WERI-Rb-1 (cell line): ENCODE measurements at regions not wholly inside any gene's neighbourhood (a gene's known extent, or its start where the extent isn't known, plus 50 kb on each side); places are given as distances from the start of the nearest gene placed in this dataset.

Source experiments
- DNase-seq: peaks from one replicate; pipeline ENCODE4 v3.0.0-alpha.2; 2020
- H3K27ac ChIP-seq: fragments of 250-450 bp; sonication (Bioruptor Pico); 2 replicates; pipeline ENCODE4 v1.5.1; 2020; ENCODE audit warnings: mild to moderate bottlenecking, moderate library complexity
- H3K27me3 ChIP-seq: fragments of 250-450 bp; sonication (Bioruptor Pico); 2 replicates; pipeline ENCODE4 v1.5.1; 2021; ENCODE audit warnings: mild to moderate bottlenecking, low read depth, moderate library complexity; ENCODE audit not compliant: insufficient read depth, severe bottlenecking
- H3K36me3 ChIP-seq: fragments of 250-450 bp; sonication (Bioruptor Pico); 2 replicates; pipeline ENCODE4 v1.5.1; 2020; ENCODE audit warnings: mild to moderate bottlenecking, moderate library complexity
- H3K4me3 ChIP-seq: 2 replicates; pipeline ENCODE4 v1.5.1; 2011; ENCODE audit warnings: low read depth, mild to moderate bottlenecking, control low read depth, low read length
- H3K9me3 ChIP-seq: fragments of 250-450 bp; sonication (Bioruptor Pico); 2 replicates; pipeline ENCODE4 v1.5.1; 2021; ENCODE audit warnings: mild to moderate bottlenecking, moderate library complexity; ENCODE audit not compliant: severe bottlenecking
- CTCF ChIP-seq: IDR thresholded peaks from 2 replicates; pipeline ENCODE4 v1.5.1; 2011; ENCODE audit warnings: low read depth, mild to moderate bottlenecking, control low read depth, inconsistent platforms, low read length

GRCh38 chr1:88433556-88433955, 250.5 kb upstream of the PKN2 start:
- TF ChIP-seq CTCF = no peak
- H3K27me3 ChIP-seq = no peaks in the 10 kb centered on the region
- no peak for DNase-seq
- H3K4me3 ChIP-seq = no peak overlapping the region
- no peaks in the 10 kb centered on the region for H3K36me3 ChIP-seq
- H3K9me3 ChIP-seq = no peaks in the 10 kb centered on the region
- no peak overlapping the region for H3K27ac ChIP-seq

GRCh38 chr1:88434836-88435235, 249.2 kb upstream of the PKN2 start:
- no peak for TF ChIP-seq CTCF
- Histone ChIP-seq H3K36me3 (no peaks in the 10 kb centered on the region), H3K9me3 (no peaks in the 10 kb centered on the region), H3K4me3 (no peak overlapping the region), H3K27ac (no peak overlapping the region), H3K27me3 (no peaks in the 10 kb centered on the region)
- DNase-seq = no peak

GRCh38 chr1:88441022-88441421, 243.1 kb upstream of the PKN2 start:
- no peaks in the 10 kb centered on the region for H3K9me3 ChIP-seq
- TF ChIP-seq CTCF = no peak
- H3K27me3 ChIP-seq = no peaks in the 10 kb centered on the region
- no peak for DNase-seq
- H3K4me3 ChIP-seq = no peak overlapping the region
- H3K36me3 ChIP-seq = no peaks in the 10 kb centered on the region
- H3K27ac ChIP-seq = no peak overlapping the region

GRCh38 chr1:88451856-88452255, 232.2 kb upstream of the PKN2 start:
- TF ChIP-seq CTCF = no peak
- no peaks in the 10 kb centered on the region for H3K27me3 ChIP-seq

GRCh38 chr1:88453295-88453694, 230.8 kb upstream of the PKN2 start:
- Histone ChIP-seq H3K9me3 (no peaks in the 10 kb centered on the region), H3K27ac (no peak overlapping the region), H3K27me3 (no peaks in the 10 kb centered on the region), H3K4me3 (no peak overlapping the region), H3K36me3 (no peaks in the 10 kb centered on the region)
- DNase-seq = no peak
- no peak for TF ChIP-seq CTCF

More at GRCh38 chr1:88451856-88452255, 232.2 kb upstream of the PKN2 start:
- no peak for DNase-seq
- Histone ChIP-seq H3K9me3 (no peaks in the 10 kb centered on the region), H3K4me3 (no peak overlapping the region), H3K27ac (no peak overlapping the region), H3K36me3 (no peaks in the 10 kb centered on the region)

GRCh38 chr1:88454781-88455180, 229.3 kb upstream of the PKN2 start:
- Histone ChIP-seq H3K36me3 (no peaks in the 10 kb centered on the region), H3K27me3 (no peaks in the 10 kb centered on the region), H3K4me3 (no peak overlapping the region), H3K9me3 (no peaks in the 10 kb centered on the region), H3K27ac (no peak overlapping the region)
- TF ChIP-seq CTCF = no peak
- DNase-seq = no peak
